DMS153 treated with DMSO at 0.1 percent for 48 hours (cell line): ENCODE measurements at regions not wholly inside any gene's neighbourhood (a gene's known extent, or its start where the extent isn't known, plus 50 kb on each side); places are given as distances from the start of the nearest gene placed in this dataset.

ENCODE experiments used
- DNase-seq: peaks from one replicate; lab custom pipeline; 2025; ENCODE audit not compliant: unreplicated experiment; lab: John Stamatoyannopoulos, UW

DNA sequence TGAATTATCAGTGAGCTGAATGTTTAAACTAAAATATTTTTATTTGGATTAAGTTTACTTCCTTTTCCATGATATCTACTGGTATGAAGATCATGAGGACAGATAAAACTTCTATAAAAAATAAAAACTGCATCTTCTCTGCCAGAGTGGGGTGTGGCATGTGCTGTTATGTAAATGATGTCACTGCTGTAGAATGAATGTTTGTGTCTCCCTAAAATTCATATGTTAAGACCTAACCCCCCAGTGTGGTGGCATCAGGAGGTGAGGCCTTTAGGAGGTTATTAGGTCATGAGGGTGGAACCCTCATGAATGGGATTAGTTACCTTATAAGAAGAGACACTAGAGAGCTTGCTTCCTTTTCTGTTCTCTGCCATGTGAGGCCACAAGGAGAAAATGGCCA, 178.7 kb upstream of the DPH6 start:
- no peak for DNase-seq

- no peak for DNase-seq
Observed at GRCh38 chr15:35725353-35725752, 179.4 kb upstream of the DPH6 start.

DNA sequence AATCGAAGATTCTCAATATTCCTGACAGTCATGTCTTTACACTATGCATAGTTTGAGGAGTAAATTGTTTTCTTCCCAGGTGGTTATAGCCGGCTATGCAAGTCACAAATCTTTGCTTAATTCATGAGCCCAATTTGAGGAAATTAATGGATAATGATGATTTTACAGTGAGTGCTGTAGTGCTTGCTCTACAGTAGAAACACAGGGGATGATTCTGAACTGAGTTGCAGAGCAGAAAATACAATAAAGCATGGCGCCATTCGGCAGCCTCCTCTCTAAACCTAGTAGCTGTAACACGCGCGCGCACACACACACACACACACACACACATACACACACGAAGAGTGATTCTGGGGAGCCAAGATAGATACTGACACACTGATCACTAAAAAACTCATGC, 181.7 kb upstream of the DPH6 start:
- DNase-seq: no peak

GRCh38 chr15:35728219-35728940, 182.4 kb upstream of the DPH6 start:
- peak; percentile 17 for DNase-seq

DNA sequence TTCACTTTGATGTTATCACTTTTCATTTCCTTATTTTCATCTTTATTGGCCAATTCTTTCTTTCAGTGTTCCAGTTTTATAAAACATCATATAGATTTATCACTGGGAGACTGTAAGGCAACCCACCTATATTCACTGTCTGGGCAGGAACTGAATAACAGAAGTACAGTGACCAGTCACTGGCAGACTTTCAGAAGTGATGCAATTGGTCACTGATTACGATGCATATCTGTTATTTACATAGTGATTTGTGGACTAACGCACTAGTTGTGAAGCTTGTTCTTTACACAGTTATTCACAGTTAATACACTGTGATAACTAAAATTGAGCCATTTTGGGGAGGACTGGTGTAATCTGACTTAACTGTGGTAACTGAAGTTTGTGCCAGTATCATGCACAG, 190.2 kb upstream of the DPH6 start:
- no peak for DNase-seq

- no peak for DNase-seq
Observed at GRCh38 chr15:35737441-35737840, 191.5 kb upstream of the DPH6 start.

DNA sequence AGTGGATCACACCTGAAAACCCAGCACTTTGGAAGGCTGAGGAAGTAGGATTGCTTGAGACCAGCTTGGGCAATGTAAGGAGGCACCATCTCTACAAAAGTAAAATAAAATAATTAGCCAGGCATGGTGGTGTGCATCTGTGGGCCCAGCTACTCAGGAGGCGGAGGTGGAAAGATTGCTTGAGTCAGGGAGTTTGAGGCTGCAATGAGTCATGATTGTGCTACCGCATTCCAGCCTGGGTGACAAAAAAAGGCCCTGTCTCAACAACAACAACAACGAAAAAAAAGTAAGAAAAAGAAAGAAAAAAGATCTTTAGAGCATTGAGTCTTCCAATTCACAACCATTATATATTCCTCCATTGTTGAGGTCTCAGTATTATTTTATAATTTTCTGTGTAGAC, 192.4 kb upstream of the DPH6 start:
- DNase-seq: no peak

GRCh38 chr15:35740761-35741160, 194.8 kb upstream of the DPH6 start:
- DNase-seq: no peak

- no peak for DNase-seq
Observed at GRCh38 chr15:35741395-35741794, 195.4 kb upstream of the DPH6 start.

DNA sequence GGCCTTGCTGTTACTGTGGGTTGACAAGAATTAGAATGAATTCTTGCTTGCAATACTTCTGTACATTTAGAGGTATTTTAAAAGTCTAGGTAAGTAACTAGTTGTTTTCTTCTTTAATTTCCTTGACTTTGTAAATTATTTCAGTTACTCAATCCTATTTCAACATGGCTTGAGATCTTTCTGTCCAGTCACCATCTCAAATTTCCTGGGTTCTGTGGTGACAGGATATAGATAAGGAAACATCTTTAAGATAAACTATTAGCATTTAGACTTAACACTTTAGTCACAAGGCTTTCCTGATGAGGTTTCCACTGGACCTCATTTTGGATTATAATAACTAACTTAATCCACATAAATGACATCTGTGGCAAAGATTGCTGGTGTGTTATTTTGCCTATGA, 195.9 kb upstream of the DPH6 start:
- no peak for DNase-seq

DNA sequence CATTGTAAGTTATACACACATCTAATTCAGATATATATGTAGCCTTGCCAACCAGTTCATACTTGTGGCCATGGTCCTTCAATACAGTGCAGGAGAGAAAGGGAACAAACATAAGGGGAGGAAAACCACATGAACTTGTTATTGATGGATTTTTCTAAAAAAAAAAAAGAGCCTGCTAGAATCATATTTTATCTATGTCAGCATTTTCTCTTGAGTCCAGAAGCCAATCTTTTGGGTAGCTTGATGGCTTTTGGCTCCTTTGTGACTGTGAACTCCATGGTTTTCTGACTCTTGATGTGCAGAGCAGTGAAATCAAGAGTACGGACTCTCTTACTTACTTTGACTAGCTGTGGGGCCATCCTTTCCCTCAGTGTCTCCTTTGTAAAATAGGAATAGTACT, 197.4 kb upstream of the DPH6 start:
- no peak for DNase-seq

DNA sequence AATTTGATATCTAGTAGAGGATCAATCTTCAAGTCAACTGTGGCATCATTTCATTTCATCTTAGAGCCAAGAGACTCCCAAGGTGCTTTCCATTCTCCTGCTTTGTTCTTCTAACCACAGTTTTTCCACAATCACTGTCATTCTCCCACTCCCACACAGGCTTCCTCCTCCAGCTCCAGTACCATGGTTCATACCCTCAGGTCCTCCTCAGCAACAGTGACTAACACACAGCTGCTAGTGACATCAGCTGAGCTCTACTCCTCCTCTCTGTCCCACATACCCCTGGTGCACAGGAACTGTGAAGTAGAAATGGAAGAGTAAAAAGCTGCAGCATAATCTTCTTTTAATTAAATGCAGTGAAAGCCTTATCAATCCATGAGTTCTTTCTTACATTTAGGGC, 200.2 kb upstream of the DPH6 start:
- DNase-seq: no peak

- DNase-seq: no peak
Observed at GRCh38 chr15:35748105-35748504, 202.1 kb upstream of the DPH6 start.

DNA sequence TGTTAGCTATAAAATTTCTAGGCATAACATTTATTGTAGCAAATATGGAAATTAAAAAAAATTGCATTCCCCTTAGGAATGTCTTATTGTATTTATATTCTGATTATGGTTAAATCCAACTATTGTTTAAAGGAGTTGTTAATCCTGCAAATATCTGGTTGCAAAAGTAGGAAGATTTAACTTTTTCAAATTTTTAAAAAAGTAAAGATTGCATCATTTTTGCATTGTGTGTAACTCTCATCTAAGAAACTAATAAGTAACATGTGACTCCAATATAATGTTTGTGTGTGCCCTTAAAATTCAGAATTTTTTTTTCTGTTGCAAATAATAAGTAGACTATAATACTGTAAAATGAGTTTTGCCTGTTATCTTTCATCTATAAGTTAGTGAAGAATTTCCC, 204.1 kb upstream of the DPH6 start:
- no peak for DNase-seq

DNA sequence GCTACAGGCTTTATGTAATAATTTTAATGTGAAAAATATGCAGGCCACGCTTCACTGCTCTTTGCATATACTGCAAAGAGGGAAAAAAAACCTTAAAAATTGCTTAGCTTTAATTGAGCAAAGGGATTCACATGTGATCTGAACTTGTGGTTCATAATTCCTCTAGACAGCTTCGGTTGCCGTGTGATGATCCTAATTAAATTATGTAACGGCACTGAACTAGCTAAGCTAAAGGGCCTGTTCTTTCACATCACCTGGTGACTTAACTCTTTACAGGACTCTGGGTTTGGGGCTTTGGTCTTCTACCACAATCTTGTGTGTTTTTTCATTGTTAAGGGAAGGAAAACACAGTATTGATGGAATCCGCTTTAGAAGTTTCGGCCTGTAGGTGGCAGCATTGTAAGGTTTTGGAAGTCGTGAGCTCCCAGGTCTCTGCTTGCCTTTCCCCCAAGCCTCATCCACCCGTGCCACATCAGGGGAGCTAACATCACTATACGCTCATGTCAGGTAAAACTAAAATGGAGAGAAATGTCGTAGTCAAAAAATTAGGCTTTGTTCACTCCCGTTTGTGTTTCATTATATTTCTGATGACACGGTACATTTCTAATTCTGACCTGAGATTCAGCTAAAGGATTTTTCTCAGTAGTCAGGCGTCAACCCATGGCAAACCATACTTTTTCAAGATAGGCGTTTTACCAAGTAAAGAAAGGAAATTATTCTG, 205.6 kb upstream of the DPH6 start:
- no peak for DNase-seq

DNA sequence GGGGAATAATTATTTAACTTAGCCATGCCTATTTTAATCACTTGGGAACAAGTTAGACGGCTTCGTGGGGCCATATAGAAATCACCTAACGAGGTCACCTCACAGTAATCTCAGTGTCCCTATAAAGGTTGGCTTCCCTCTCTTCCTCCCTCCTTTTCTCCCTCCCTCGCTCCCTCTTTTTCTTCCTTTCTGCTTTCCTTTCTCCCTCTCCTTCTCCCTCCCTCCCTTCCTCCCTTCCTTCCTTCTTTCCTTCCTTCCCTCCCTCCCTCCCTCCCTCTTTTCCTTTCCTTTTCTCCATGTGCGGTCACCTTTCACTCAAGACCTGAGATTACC, 206.1 kb upstream of the DPH6 start:
- DNase-seq: no peak

DNA sequence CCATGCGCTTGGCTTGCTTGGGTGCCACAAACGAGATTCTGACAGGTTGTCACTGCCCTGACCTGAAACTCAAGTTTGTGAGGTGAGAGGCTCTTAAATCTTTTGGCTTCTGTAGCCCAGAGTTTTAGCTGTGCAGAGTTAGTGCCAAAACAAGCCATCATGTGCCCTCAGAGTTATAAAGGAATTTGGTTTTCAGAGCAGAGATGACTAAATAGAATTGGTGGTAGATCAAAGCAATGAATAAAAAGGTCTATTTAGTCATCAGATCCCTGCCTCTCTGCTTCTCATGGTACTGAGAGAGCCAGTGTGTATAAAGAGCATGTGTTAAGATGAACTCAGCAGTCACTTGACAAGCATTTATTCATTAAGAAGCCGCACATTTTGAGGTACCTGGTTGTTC, 207.5 kb upstream of the DPH6 start:
- no peak for DNase-seq

GRCh38 chr15:35755237-35755802, 209.4 kb upstream of the DPH6 start:
- no peak for DNase-seq

DNA sequence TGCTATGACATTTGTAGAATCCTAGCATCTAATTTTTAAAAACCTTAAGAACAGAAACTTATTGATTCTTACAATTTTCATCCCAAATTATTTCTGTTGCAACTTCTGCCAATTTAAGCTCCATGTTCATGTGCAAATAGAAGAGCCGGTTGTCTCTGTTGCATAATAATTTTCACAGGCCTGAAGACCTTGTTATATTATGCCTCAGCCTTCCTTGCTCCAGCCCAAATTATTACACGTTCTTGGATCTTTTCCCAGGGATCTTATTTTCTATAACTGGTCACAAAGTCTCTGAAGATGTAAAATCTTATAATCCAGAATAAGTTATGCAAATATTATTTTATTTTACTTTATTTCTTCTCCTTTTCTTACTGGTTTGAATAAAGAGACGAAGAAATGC, 210.7 kb upstream of the DPH6 start:
- no peak for DNase-seq

GRCh38 chr15:35757361-35757760, 211.4 kb upstream of the DPH6 start:
- peak; percentile 60 for DNase-seq

DNA sequence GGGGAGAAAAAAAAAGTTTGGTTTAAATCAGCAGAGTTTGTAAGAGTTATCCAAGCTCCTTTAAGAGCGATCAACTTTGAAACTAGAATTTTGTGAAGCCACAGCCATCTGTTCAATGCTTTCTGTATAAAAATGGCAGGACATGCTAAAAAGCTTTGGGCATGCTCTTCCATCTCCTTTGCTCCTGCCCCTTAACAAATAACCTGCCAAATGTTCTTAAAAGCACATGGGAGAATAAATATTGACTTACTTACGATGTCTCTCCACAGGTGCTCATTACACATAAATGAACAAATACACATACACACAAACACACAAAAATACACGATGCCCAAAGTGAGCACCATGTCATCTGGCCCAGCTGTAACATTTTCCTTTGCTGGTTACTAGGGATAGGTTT, 211.8 kb upstream of the DPH6 start:
- DNase-seq: peak; percentile 60

- no peak for DNase-seq
Observed at GRCh38 chr15:35764661-35765519, 218.9 kb upstream of the DPH6 start.
